ENCODE measurements at regions not wholly inside any gene's neighbourhood (a gene's known extent, or its start where the extent isn't known, plus 50 kb on each side); places are given as distances from the start of the nearest gene placed in this dataset.

- H3K79me2 ChIP-seq (ENCODE audit: control insufficient read depth in 1 of 2, insufficient read depth in 2 of 2, low read length in 2 of 2) = no peaks in the 10 kb centered on the region
- H3K79me1 ChIP-seq (ENCODE audit: low read depth, low read length) = no peaks in the 10 kb centered on the region
- WGBS, 2 experiments (ENCODE audit: extremely low coverage in 1 of 2, insufficient coverage in 1 of 2, insufficient read length in 1 of 2, insufficient replicate concordance in 2 of 2, low coverage in 1 of 2, low lambda C conversion rate in 2 of 2, missing lambda C conversion rate in 1 of 2) = 90% methylated on average over 5 of the region's 5 CpGs; no CpG with 5 or more reads in 1 of the 2 experiments
- TF ChIP-seq CREB1 (IDR thresholded peaks at IDR 0.05) (no peak), NANOG (IDR thresholded peaks at IDR 0.05; ENCODE audit: insufficient read depth, low read depth, low read length, poor library complexity, severe bottlenecking) (no peak), BRCA1 (IDR thresholded peaks at IDR 0.05; ENCODE audit: low read depth, low read length) (no peak), KDM5A (IDR thresholded peaks at IDR 0.05; ENCODE audit: low read length) (no peak)
- H3K4ac ChIP-seq (replicated peaks; ENCODE audit: insufficient read length, low read depth, low read length) = no peak overlapping the region
- H3K14ac ChIP-seq (ENCODE audit: insufficient read length) = no peak overlapping the region
- H2BK15ac ChIP-seq (ENCODE audit: low read length) = no peak overlapping the region
- no peaks in the 10 kb centered on the region for H4K20me1 ChIP-seq (replicated peaks in 1 of 2; ENCODE audit: control insufficient read depth in 1 of 2, insufficient read depth in 2 of 2, low read length in 2 of 2)
- H3K9me3 ChIP-seq (ENCODE audit: insufficient read depth in 2 of 2, low read depth in 1 of 2, low read length in 1 of 2) = no peaks in the 10 kb centered on the region
- H3K9ac ChIP-seq (replicated peaks in 1 of 4; ENCODE audit: extremely low read depth in 1 of 4, low read depth in 3 of 4, low read length in 3 of 4) = no peak overlapping the region
- H3K4me1 ChIP-seq (replicated peaks in 1 of 4; ENCODE audit: control insufficient read depth in 3 of 4, insufficient read depth in 4 of 4, low read length in 3 of 4) = 0 out of 7 replicates have a peak, but pooled peaks cover 0 to 1% (median 0%) of the 10 kb centered on the region in 4 experiments
- H2AK5ac ChIP-seq (ENCODE audit: low read depth, low read length) = no peak overlapping the region
- H2BK12ac ChIP-seq (ENCODE audit: low read depth, low read length) = no peak overlapping the region
- H3K4me2 ChIP-seq (ENCODE audit: insufficient read depth in 1 of 2, low read depth in 2 of 2, low read length in 2 of 2) = no peak overlapping the region
- H4K91ac ChIP-seq (replicated peaks; ENCODE audit: insufficient read length, low read length) = no peak overlapping the region
- H3K23ac ChIP-seq (ENCODE audit: insufficient read length) = no peak overlapping the region
- H2BK5ac ChIP-seq (ENCODE audit: low read depth, low read length) = no peak overlapping the region
- H3K18ac ChIP-seq (ENCODE audit: extremely low read depth, low read length) = no peak overlapping the region
- H2BK20ac ChIP-seq (ENCODE audit: low read length) = no peak overlapping the region
- H2BK120ac ChIP-seq (replicated peaks; ENCODE audit: low read depth, low read length) = no peak overlapping the region
- H3K56ac ChIP-seq (replicated peaks; ENCODE audit: insufficient read length, low read depth, low read length) = no peak overlapping the region
- no peaks in the 10 kb centered on the region for H3K27me3 ChIP-seq (replicated peaks in 1 of 4; ENCODE audit: control insufficient read depth in 3 of 4, extremely low read depth in 1 of 4, insufficient read depth in 3 of 4, low read length in 3 of 4)
- H4K5ac ChIP-seq (ENCODE audit: insufficient read length, low read depth, low read length) = no peak overlapping the region
- CTCF ChIA-PET (ENCODE audit: partially characterized antibody) = interaction anchor here (1.0 kb wide), 2 partner anchors 30 to 792 kb away, joined by 3 to 5 read pairs; no protein-coding TSS in a partner anchor
- H3K36me3 ChIP-seq (ENCODE audit: control insufficient read depth in 2 of 4, insufficient read depth in 4 of 4, low read length in 3 of 4) = no peaks in the 10 kb centered on the region
- FAIRE-seq (no peak), DNase-seq (ENCODE audit: low read depth in 1 of 2, low spot score in 2 of 2) (no peak)
- H3K27ac ChIP-seq (ENCODE audit: low read depth, low read length) = no peak overlapping the region
- no peak overlapping the region for H2AFZ ChIP-seq (ENCODE audit: low read length)
- H3K23me2 ChIP-seq (ENCODE audit: low read depth, low read length) = no peaks in the 10 kb centered on the region
- POLR2A ChIA-PET (ENCODE audit: partially characterized antibody) = no interaction called here
- no peak overlapping the region for H4K8ac ChIP-seq (ENCODE audit: extremely low read depth, insufficient read depth, low read length)
- H3K4me3 ChIP-seq (ENCODE audit: extremely low read depth in 1 of 4, insufficient read depth in 2 of 4, low read depth in 3 of 4, low read length in 4 of 4) = no peak overlapping the region
Measured at GRCh38 chr9:14485366-14485765, 171.4 kb upstream of the NFIB start.
